HEK293T (cell line): ENCODE measurements at regions not wholly inside any gene's neighbourhood (a gene's known extent, or its start where the extent isn't known, plus 50 kb on each side); places are given as distances from the start of the nearest gene placed in this dataset.

Experiments
- SUZ12 ChIP-seq: fragments of 450-650 bp; IDR thresholded peaks from 2 replicates; pipeline ENCODE4 v1.6.1; 2016; ENCODE audit warnings: mild to moderate bottlenecking
- TARDBP ChIP-seq: fragments of 450-650 bp; IDR thresholded peaks from 2 replicates; pipeline ENCODE4 v1.6.1; 2016
- TF ChIP-seq, protein P1 (sequence below): fragments of 450-650 bp; IDR thresholded peaks from 2 replicates; pipeline ENCODE4 v1.6.1; 2016

DNA sequence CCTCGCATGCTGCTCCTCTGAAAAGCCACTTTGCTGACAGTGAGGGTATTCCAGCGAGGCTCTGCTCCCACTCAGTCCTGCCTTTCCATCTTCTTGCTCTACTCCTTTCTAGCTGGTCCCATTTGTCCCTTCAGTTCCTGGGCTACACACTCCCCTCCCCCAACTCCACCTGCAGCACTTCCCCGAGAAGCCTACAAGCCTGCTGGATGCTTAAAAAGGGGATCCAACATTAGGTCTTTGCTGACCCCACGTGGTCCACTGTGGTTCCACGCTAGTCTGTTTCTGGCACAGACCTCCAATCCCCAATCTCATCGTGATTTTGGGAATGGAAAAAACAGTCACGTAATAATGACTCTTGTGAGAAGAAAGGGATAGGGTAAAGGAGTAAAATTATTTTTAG lies 121.6 kb upstream of the SNX19 start:
- TF ChIP-seq TARDBP, result no peak
- TF ChIP-seq SUZ12, result no peak
- TF ChIP-seq, protein P1, sequence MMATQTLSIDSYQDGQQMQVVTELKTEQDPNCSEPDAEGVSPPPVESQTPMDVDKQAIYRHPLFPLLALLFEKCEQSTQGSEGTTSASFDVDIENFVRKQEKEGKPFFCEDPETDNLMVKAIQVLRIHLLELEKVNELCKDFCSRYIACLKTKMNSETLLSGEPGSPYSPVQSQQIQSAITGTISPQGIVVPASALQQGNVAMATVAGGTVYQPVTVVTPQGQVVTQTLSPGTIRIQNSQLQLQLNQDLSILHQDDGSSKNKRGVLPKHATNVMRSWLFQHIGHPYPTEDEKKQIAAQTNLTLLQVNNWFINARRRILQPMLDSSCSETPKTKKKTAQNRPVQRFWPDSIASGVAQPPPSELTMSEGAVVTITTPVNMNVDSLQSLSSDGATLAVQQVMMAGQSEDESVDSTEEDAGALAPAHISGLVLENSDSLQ, result no peak
